ENCODE measurements at regions not wholly inside any gene's neighbourhood (a gene's known extent, or its start where the extent isn't known, plus 50 kb on each side); places are given as distances from the start of the nearest gene placed in this dataset.
"Not testable (repeated sequence)": the region's sequence is repeated elsewhere in the genome, so short reads cannot be mapped to it uniquely, and the experiment has no call there.

DNA sequence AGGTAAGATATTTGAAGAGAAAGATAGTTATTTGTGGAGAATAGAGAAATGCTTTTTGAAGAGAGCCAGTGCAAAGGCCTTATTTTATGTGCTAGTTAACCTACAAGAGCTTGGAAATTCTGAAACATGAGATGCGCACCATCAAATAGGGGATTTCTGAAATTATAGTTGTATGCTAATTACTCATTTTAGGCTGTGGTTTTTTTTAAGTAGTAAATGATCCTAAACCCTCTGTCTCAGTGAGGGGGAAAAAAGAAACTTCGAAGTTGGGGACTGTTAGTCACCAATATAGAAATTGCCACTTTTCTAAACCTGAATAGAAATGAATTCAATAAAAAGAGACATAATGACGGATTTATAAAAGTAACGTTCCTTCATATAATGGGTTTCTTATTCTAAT lies 119.3 kb upstream of the MDFIC start:
- DNase-seq (ENCODE audit: low read depth, low spot score): no peak
- no peak for TF ChIP-seq YY1 (IDR thresholded peaks at IDR 0.05; ENCODE audit: insufficient read depth, insufficient read length)
- no peak for TF ChIP-seq SUZ12 (IDR thresholded peaks at IDR 0.05; ENCODE audit: extremely low read depth, insufficient read depth, insufficient read length)
- TF ChIP-seq ZNF274 (IDR thresholded peaks at IDR 0.05; ENCODE audit: low read depth, low read length): no peak
- Histone ChIP-seq H3K9ac (ENCODE audit: insufficient read length, low read depth) (no peak overlapping the region), H3K36me3 (ENCODE audit: insufficient read depth, insufficient read length, low read length) (no peaks in the 10 kb centered on the region), H3K27me3 (ENCODE audit: insufficient read depth, insufficient read length) (no peaks in the 10 kb centered on the region), H3K4me1 (ENCODE audit: insufficient read depth, insufficient read length) (no peaks in the 10 kb centered on the region), H3K9me3 (ENCODE audit: insufficient read depth, low read length) (no peaks in the 10 kb centered on the region), H3K4me3 (ENCODE audit: insufficient read length, low read depth) (no peak overlapping the region)

- Histone ChIP-seq H3K4me1 (ENCODE audit: insufficient read depth, insufficient read length) (no peaks in the 10 kb centered on the region), H3K36me3 (ENCODE audit: insufficient read depth, insufficient read length, low read length) (no peaks in the 10 kb centered on the region), H3K27me3 (ENCODE audit: insufficient read depth, insufficient read length) (no peaks in the 10 kb centered on the region), H3K4me3 (ENCODE audit: insufficient read length, low read depth) (no peak overlapping the region), H3K9ac (ENCODE audit: insufficient read length, low read depth) (no peak overlapping the region), H3K9me3 (ENCODE audit: insufficient read depth, low read length) (no peaks in the 10 kb centered on the region)
- DNase-seq (ENCODE audit: low read depth, low spot score): no peak
- TF ChIP-seq SUZ12 (IDR thresholded peaks at IDR 0.05; ENCODE audit: extremely low read depth, insufficient read depth, insufficient read length): no peak
- TF ChIP-seq YY1 (IDR thresholded peaks at IDR 0.05; ENCODE audit: insufficient read depth, insufficient read length): no peak
- no peak for TF ChIP-seq ZNF274 (IDR thresholded peaks at IDR 0.05; ENCODE audit: low read depth, low read length)
These were observed 115.2 kb upstream of the MDFIC start for GRCh38 chr7:114806590-114807162.

- Histone ChIP-seq H3K4me1 (ENCODE audit: insufficient read depth, insufficient read length) (no peaks in the 10 kb centered on the region), H3K4me3 (ENCODE audit: insufficient read length, low read depth) (no peak overlapping the region), H3K27me3 (ENCODE audit: insufficient read depth, insufficient read length) (no peaks in the 10 kb centered on the region), H3K36me3 (ENCODE audit: insufficient read depth, insufficient read length, low read length) (no peaks in the 10 kb centered on the region), H3K9ac (ENCODE audit: insufficient read length, low read depth) (no peak overlapping the region), H3K9me3 (ENCODE audit: insufficient read depth, low read length) (no peaks in the 10 kb centered on the region)
- TF ChIP-seq SUZ12 (IDR thresholded peaks at IDR 0.05; ENCODE audit: extremely low read depth, insufficient read depth, insufficient read length) (no peak), YY1 (IDR thresholded peaks at IDR 0.05; ENCODE audit: insufficient read depth, insufficient read length) (no peak), ZNF274 (IDR thresholded peaks at IDR 0.05; ENCODE audit: low read depth, low read length) (no peak)
- DNase-seq (ENCODE audit: low read depth, low spot score): no peak
These were observed 109.3 kb upstream of the MDFIC start for GRCh38 chr7:114812570-114812969.

DNA sequence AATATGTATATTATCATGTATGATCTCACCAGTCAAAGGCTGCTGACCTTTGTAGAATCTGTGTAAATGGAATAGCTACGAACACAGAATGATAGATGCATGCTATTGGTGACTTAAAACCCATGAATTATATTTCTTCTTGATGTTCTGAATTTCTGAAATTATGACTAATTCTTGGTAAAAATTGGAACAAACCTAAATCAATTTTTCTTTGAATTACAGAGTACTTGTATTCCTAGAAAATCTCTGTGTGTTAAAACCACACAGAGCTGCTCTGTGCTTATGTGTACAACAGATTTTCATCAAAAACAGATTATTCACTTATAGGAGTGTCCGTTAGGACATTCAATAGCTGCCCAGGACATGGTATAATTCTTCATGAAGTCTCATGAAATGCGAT lies 108.3 kb upstream of the MDFIC start:
- no peaks in the 10 kb centered on the region for H3K36me3 ChIP-seq (ENCODE audit: insufficient read depth, insufficient read length, low read length)
- DNase-seq (ENCODE audit: low read depth, low spot score): no peak
- H3K27me3 ChIP-seq (ENCODE audit: insufficient read depth, insufficient read length): no peaks in the 10 kb centered on the region
- no peaks in the 10 kb centered on the region for H3K4me1 ChIP-seq (ENCODE audit: insufficient read depth, insufficient read length)
- TF ChIP-seq ZNF274 (IDR thresholded peaks at IDR 0.05; ENCODE audit: low read depth, low read length) (no peak), YY1 (IDR thresholded peaks at IDR 0.05; ENCODE audit: insufficient read depth, insufficient read length) (no peak), SUZ12 (IDR thresholded peaks at IDR 0.05; ENCODE audit: extremely low read depth, insufficient read depth, insufficient read length) (no peak)
- H3K9ac ChIP-seq (ENCODE audit: insufficient read length, low read depth): no peak overlapping the region
- H3K4me3 ChIP-seq (ENCODE audit: insufficient read length, low read depth): no peak overlapping the region
- H3K9me3 ChIP-seq (ENCODE audit: insufficient read depth, low read length): no peaks in the 10 kb centered on the region

DNA sequence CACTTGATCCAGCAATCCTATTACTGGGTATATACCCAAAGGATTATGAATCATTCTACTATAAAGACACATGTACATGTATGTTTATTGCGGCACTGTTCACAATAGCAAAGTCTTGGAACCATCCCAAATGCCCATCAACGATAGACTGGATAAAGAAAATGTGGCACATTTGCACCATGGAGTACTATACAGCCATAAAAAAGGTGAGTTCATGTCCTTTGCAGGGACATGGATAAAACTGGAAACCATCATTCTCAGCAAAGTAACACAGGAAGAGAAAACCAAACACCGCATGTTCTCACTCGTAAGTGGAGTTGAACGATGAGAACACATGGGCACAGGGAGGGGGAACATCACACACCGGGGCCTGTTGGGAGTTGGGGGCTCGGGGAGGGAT lies 104.9 kb upstream of the MDFIC start:
- H3K27me3 ChIP-seq (ENCODE audit: insufficient read depth, insufficient read length); H3K4me3 ChIP-seq (ENCODE audit: insufficient read length, low read depth); H3K4me1 ChIP-seq (ENCODE audit: insufficient read depth, insufficient read length); H3K9me3 ChIP-seq (ENCODE audit: insufficient read depth, low read length); DNase-seq (ENCODE audit: low read depth, low spot score); H3K9ac ChIP-seq (ENCODE audit: insufficient read length, low read depth); H3K36me3 ChIP-seq (ENCODE audit: insufficient read depth, insufficient read length, low read length): not testable (repeated sequence)

DNA sequence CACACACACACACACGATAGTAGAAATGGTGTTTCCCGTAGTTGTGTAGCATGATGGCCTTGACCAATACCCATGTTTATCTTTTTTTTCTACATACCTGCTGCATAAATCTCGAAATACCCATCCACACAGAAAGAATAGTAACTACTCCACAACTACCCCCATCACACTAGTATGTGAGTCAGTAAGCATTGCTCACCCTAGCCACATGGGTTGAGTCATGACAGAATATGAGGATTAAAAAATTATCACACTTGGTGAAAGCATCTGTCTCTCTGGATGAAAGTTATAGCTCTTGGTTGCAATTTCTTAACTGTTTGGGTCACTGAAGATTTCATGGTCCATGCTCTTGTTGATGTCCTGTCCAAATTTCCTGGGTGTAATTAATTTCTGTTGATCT lies 103.4 kb upstream of the MDFIC start:
- H3K9me3 ChIP-seq (ENCODE audit: insufficient read depth, low read length): no peaks in the 10 kb centered on the region
- H3K36me3 ChIP-seq (ENCODE audit: insufficient read depth, insufficient read length, low read length): no peaks in the 10 kb centered on the region
- DNase-seq (ENCODE audit: low read depth, low spot score): no peak
- no peak overlapping the region for H3K4me3 ChIP-seq (ENCODE audit: insufficient read length, low read depth)
- no peaks in the 10 kb centered on the region for H3K4me1 ChIP-seq (ENCODE audit: insufficient read depth, insufficient read length)
- no peak overlapping the region for H3K9ac ChIP-seq (ENCODE audit: insufficient read length, low read depth)
- H3K27me3 ChIP-seq (ENCODE audit: insufficient read depth, insufficient read length): no peaks in the 10 kb centered on the region
- no peak for TF ChIP-seq SUZ12 (IDR thresholded peaks at IDR 0.05; ENCODE audit: extremely low read depth, insufficient read depth, insufficient read length)

- H3K9ac ChIP-seq (ENCODE audit: insufficient read length, low read depth): no peak overlapping the region
- H3K4me1 ChIP-seq (ENCODE audit: insufficient read depth, insufficient read length): no peaks in the 10 kb centered on the region
- no peaks in the 10 kb centered on the region for H3K36me3 ChIP-seq (ENCODE audit: insufficient read depth, insufficient read length, low read length)
- TF ChIP-seq YY1 (IDR thresholded peaks at IDR 0.05; ENCODE audit: insufficient read depth, insufficient read length) (no peak), SUZ12 (IDR thresholded peaks at IDR 0.05; ENCODE audit: extremely low read depth, insufficient read depth, insufficient read length) (no peak), ZNF274 (IDR thresholded peaks at IDR 0.05; ENCODE audit: low read depth, low read length) (no peak)
- no peak for DNase-seq (ENCODE audit: low read depth, low spot score)
- no peaks in the 10 kb centered on the region for H3K27me3 ChIP-seq (ENCODE audit: insufficient read depth, insufficient read length)
- no peak overlapping the region for H3K4me3 ChIP-seq (ENCODE audit: insufficient read length, low read depth)
- no peaks in the 10 kb centered on the region for H3K9me3 ChIP-seq (ENCODE audit: insufficient read depth, low read length)
These were observed 102.1 kb upstream of the MDFIC start for GRCh38 chr7:114819616-114820362.

Data from NT2/D1 (cell line).